Fibroblast of lung (primary cell): ENCODE measurements at regions not wholly inside any gene's neighbourhood (a gene's known extent, or its start where the extent isn't known, plus 50 kb on each side); places are given as distances from the start of the nearest gene placed in this dataset.

Experiments
- EZH2 ChIP-seq: IDR thresholded peaks from 2 replicates; pipeline ENCODE4 v1.5.1; 2012; ENCODE audit warnings: low read length, control low read depth, mild to moderate bottlenecking; ENCODE audit errors: missing control alignments
- TF ChIP-seq, protein P1 (sequence below), 2 donors: IDR thresholded peaks in 1 of 2; conservative IDR thresholded peaks in 1 of 2; 1 replicate in 1 of 2; 2 replicates in 1 of 2; pipeline ENCODE4 v1.5.1; 2011 to 2012; ENCODE audit warnings: low read length in 2 of 2, control low read depth in 1 of 2, inconsistent platforms in 1 of 2, low read depth in 1 of 2, mild to moderate bottlenecking in 1 of 2

DNA sequence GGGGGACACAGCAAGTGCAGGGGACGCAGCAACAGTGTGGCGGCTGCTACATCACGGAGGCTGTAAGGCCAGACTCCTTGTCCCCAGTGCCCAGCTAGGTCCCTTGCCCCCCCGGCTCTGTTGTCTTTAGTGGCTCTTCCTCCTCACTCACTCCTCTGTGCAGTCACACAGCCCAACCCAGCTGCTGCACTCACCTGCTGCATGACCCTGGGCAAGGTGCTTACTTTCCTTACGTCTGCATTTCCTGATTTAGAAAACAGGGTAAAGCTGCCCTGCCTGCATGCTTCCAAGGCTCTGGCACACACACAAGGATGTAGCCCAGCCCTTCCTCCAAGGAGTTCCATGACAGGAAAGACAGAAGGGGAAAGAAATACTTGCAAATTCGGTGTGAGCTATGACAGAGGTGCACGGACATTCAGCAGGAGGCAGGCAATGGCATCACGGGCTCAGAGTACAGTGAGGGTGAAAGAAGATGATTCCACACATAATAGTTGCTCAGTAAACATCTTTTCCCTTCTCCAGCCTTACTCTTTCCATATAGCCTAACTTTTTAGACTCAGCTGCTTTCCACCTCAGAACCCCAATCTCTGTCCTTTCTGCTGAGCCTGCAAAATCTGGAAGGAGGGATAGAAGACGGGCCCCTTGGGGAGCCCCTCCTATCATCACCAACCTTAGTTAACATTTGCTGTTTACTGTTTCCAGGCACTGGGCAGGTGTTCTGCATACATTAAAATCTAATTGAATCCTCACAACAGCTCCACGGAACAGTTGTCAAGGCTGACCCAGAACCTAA is 150.9 kb downstream of the MRM1 start:
- TF ChIP-seq, protein P1, sequence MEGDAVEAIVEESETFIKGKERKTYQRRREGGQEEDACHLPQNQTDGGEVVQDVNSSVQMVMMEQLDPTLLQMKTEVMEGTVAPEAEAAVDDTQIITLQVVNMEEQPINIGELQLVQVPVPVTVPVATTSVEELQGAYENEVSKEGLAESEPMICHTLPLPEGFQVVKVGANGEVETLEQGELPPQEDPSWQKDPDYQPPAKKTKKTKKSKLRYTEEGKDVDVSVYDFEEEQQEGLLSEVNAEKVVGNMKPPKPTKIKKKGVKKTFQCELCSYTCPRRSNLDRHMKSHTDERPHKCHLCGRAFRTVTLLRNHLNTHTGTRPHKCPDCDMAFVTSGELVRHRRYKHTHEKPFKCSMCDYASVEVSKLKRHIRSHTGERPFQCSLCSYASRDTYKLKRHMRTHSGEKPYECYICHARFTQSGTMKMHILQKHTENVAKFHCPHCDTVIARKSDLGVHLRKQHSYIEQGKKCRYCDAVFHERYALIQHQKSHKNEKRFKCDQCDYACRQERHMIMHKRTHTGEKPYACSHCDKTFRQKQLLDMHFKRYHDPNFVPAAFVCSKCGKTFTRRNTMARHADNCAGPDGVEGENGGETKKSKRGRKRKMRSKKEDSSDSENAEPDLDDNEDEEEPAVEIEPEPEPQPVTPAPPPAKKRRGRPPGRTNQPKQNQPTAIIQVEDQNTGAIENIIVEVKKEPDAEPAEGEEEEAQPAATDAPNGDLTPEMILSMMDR (conservative IDR thresholded peaks at IDR 0.05 in 1 of 2, IDR thresholded peaks at IDR 0.05 in 1 of 2; ENCODE audit: low read depth in 1 of 2, low read length in 2 of 2), result no peak
- TF ChIP-seq EZH2, result no peak
